GM12878 (cell line): ENCODE measurements at regions not wholly inside any gene's neighbourhood (a gene's known extent, or its start where the extent isn't known, plus 50 kb on each side); places are given as distances from the start of the nearest gene placed in this dataset.

Source experiments
- ATAC-seq: fragments of 200-7000 bp; cut with Tn5 transposase; 3 replicates; pipeline ENCODE4 v1.9.1; 2020; ENCODE audit warnings: mild to moderate bottlenecking, moderate library complexity
- BruUV-seq: library from RNA; stranded (reverse); fragments of 400-500 nt; replicated peaks from 2 replicates; lab custom pipeline; 2021; lab: Mats Ljungman, UMichigan
- CTCF ChIA-PET: fragments of 300-600 bp; sonication (Branson Sonifier 250); formaldehyde crosslinking; extraction: SDS; loops from one replicate; lab custom pipeline; 2021; ENCODE audit warnings: inconsistent platforms; lab: Yijun Ruan, JAX
- POLR2A ChIA-PET: fragments of 350-600 bp; formaldehyde crosslinking; extraction: SDS; loops from one replicate; lab custom pipeline; 2021; ENCODE audit warnings: inconsistent platforms; lab: Charles Lee
- RAD21 ChIA-PET: fragments of 300-600 bp; sonication (Branson Sonifier 250); formaldehyde crosslinking; loops from one replicate; lab custom pipeline; 2023; ENCODE audit warnings: antibody characterized with exemption; ENCODE audit not compliant: unreplicated experiment; lab: Charles Lee
- SMC1A ChIA-PET: fragments of 300-600 bp; sonication (Branson Sonifier 250); formaldehyde crosslinking; loops from one replicate; lab custom pipeline; 2023; ENCODE audit not compliant: unreplicated experiment, uncharacterized antibody; lab: Charles Lee
- DNase-seq: peaks from one replicate; pipeline ENCODE4 v3.0.0-alpha.2; 2011; ENCODE audit warnings: low read depth, low spot score
- FAIRE-seq: peaks from 3 replicates; lab custom pipeline; 2011; peaks lifted over from hg19 to GRCh38; lab: Jason Lieb, UNC
- H2AFZ ChIP-seq: 2 replicates; pipeline ENCODE4 v1.6.0; 2011; ENCODE audit warnings: low read depth, low read length, control low read depth; ENCODE audit not compliant: control insufficient read depth
- H3K27ac ChIP-seq: 2 replicates; pipeline ENCODE4 v1.5.1; 2011; ENCODE audit warnings: control low read depth; ENCODE audit not compliant: control insufficient read depth, insufficient read depth
- H3K27me3 ChIP-seq, 2 experiments: replicated peaks in 1 of 2; 2 replicates each; pipeline versions ENCODE4 v1.6.0 to v1.6.1; 2011; ENCODE audit warnings: low read length in 1 of 2; ENCODE audit not compliant: control insufficient read depth in 2 of 2, insufficient read depth in 2 of 2
- H3K36me3 ChIP-seq, 2 experiments: 2 replicates each; pipeline ENCODE4 v1.5.1; 2011; ENCODE audit warnings: low read length in 1 of 2; ENCODE audit not compliant: control insufficient read depth in 2 of 2, insufficient read depth in 2 of 2
- H3K4me1 ChIP-seq: 2 replicates; pipeline ENCODE4 v1.6.1; 2011; ENCODE audit warnings: mild to moderate bottlenecking, low read length, moderate library complexity, mixed read lengths; ENCODE audit not compliant: control insufficient read depth, insufficient read depth
- H3K4me2 ChIP-seq: 2 replicates; pipeline ENCODE4 v1.6.0; 2011; ENCODE audit warnings: control low read depth; ENCODE audit not compliant: control insufficient read depth, insufficient read depth
- H3K4me3 ChIP-seq: fragments of 200-600 bp; sonication (generic); 2 replicates; pipeline ENCODE4 v1.5.1; 2016
- H3K79me2 ChIP-seq: 2 replicates; pipeline ENCODE4 v1.6.0; 2011; ENCODE audit warnings: low read length; ENCODE audit not compliant: control insufficient read depth, insufficient read depth
- H3K9ac ChIP-seq: 2 replicates; pipeline ENCODE4 v1.8.0; 2011; ENCODE audit warnings: low read length, control low read depth, mixed read lengths; ENCODE audit not compliant: control insufficient read depth, insufficient read depth
- H3K9me3 ChIP-seq: replicated peaks from 3 replicates; pipeline ENCODE4 v1.5.1; 2011; ENCODE audit warnings: mild to moderate bottlenecking, low read length; ENCODE audit not compliant: control insufficient read depth, insufficient read depth
- H4K20me1 ChIP-seq: 2 replicates; pipeline ENCODE4 v1.6.0; 2011; ENCODE audit not compliant: control insufficient read depth, insufficient read depth
- EED ChIP-seq: sonication (generic); IDR thresholded peaks from 2 replicates; pipeline ENCODE4 v1.6.1; 2016; ENCODE audit warnings: antibody characterized with exemption, low read depth
- HDAC2 ChIP-seq: fragments of 200-600 bp; sonication (generic); IDR thresholded peaks from 2 replicates; pipeline ENCODE4 v1.6.1; 2017
- PAX5 ChIP-seq: IDR thresholded peaks from 2 replicates; pipeline ENCODE4 v1.6.1; 2011; ENCODE audit warnings: low read depth, low read length, borderline replicate concordance
- SP1 ChIP-seq: IDR thresholded peaks from one replicate; pipeline ENCODE4 v1.6.1; 2011; ENCODE audit warnings: low read depth, low read length
- WGBS: methylation state at CpG from one replicate; pipeline ENCODE4 v1.1.6; 2016; ENCODE audit warnings: low lambda C conversion rate; ENCODE audit not compliant: insufficient replicate concordance, insufficient coverage; ENCODE audit errors: missing lambda C conversion rate; 5-methylcytosine and 5-hydroxymethylcytosine counted together
- in situ Hi-C: fragments of 300-500 bp; cut with MboI; formaldehyde crosslinking; loops from 9 replicates; pipeline ENCODE4 v1.14.3; 2018; ENCODE audit warnings: mixed read lengths
- intact Hi-C: fragments of 100-400 bp; cut with micrococcal nuclease; formaldehyde crosslinking; loops from one replicate; pipeline ENCODE4 v1.14.2; 2022; ENCODE audit not compliant: unreplicated experiment
- TF ChIP-seq, protein P1 (sequence below): fragments of 450-650 bp; IDR thresholded peaks from 2 replicates; pipeline ENCODE4 v1.6.1; 2017; ENCODE audit warnings: mild to moderate bottlenecking
- TF ChIP-seq, protein P2 (sequence below): fragments of 450-650 bp; conservative IDR thresholded peaks from 2 replicates; pipeline ENCODE4 v1.6.1; 2017; ENCODE audit warnings: mild to moderate bottlenecking, moderate library complexity

DNA sequence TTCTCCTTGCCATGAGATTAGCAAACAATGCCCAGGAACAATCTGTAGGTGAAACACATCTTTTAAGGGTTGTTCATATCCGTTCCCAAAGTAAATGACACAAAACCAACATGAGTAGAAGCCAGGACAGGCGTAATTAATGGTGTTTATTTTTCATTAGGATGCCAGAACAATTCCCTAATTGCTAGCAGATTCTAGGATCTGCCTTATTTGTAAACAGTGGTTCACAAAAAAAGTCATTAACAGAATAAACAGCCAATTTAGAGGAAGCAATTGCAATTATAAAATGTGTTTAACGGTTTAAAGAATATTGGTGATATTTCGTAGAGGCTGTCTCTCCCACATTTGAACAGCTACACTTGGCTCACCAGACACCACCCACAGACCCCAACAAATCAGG, 250.6 kb upstream of the GPR26 start:
- Histone ChIP-seq H3K27me3 (no peaks in the 10 kb centered on the region), H3K27ac (no peak overlapping the region), H4K20me1 (no peaks in the 10 kb centered on the region), H3K79me2 (no peaks in the 10 kb centered on the region), H3K9ac (no peak overlapping the region), H3K36me3 (no peaks in the 10 kb centered on the region), H2AFZ (no peak overlapping the region), H3K4me2 (no peak overlapping the region), H3K4me1 (no peaks in the 10 kb centered on the region), H3K9me3 (peaks cover 6% of the 10 kb centered on the region; the same call in 2 of the 3 replicates), H3K4me3 (no peak overlapping the region)
- BruUV-seq: no TSS peak
- ATAC-seq (no peak), FAIRE-seq (no peak), DNase-seq (no peak)
- in situ Hi-C loops: no loop called here
- RAD21 ChIA-PET: interaction anchor here (1.8 kb wide), 1 partner anchor 14 kb away, joined by 3 read pairs; no protein-coding TSS in a partner anchor
- 80% methylated on average over 4 of the region's 4 CpGs for WGBS
- SMC1A ChIA-PET: interaction anchor here (1.2 to 1.5 kb wide), 5 partner anchors 8 to 187 kb away, joined by 3 to 4 read pairs (median 3); no protein-coding TSS in a partner anchor
- CTCF ChIA-PET: interaction anchor here (1.0 kb wide), 1 partner anchor 34 kb away, joined by 3 read pairs; no protein-coding TSS in a partner anchor
- intact Hi-C loops: no loop called here
- TF ChIP-seq SP1: no peak
- TF ChIP-seq EED: no peak
- TF ChIP-seq HDAC2: no peak
- TF ChIP-seq, protein P1, sequence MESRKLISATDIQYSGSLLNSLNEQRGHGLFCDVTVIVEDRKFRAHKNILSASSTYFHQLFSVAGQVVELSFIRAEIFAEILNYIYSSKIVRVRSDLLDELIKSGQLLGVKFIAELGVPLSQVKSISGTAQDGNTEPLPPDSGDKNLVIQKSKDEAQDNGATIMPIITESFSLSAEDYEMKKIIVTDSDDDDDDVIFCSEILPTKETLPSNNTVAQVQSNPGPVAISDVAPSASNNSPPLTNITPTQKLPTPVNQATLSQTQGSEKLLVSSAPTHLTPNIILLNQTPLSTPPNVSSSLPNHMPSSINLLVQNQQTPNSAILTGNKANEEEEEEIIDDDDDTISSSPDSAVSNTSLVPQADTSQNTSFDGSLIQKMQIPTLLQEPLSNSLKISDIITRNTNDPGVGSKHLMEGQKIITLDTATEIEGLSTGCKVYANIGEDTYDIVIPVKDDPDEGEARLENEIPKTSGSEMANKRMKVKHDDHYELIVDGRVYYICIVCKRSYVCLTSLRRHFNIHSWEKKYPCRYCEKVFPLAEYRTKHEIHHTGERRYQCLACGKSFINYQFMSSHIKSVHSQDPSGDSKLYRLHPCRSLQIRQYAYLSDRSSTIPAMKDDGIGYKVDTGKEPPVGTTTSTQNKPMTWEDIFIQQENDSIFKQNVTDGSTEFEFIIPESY: no peak
- TF ChIP-seq PAX5: no peak
- TF ChIP-seq, protein P2, sequence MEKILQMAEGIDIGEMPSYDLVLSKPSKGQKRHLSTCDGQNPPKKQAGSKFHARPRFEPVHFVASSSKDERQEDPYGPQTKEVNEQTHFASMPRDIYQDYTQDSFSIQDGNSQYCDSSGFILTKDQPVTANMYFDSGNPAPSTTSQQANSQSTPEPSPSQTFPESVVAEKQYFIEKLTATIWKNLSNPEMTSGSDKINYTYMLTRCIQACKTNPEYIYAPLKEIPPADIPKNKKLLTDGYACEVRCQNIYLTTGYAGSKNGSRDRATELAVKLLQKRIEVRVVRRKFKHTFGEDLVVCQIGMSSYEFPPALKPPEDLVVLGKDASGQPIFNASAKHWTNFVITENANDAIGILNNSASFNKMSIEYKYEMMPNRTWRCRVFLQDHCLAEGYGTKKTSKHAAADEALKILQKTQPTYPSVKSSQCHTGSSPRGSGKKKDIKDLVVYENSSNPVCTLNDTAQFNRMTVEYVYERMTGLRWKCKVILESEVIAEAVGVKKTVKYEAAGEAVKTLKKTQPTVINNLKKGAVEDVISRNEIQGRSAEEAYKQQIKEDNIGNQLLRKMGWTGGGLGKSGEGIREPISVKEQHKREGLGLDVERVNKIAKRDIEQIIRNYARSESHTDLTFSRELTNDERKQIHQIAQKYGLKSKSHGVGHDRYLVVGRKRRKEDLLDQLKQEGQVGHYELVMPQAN: no peak
- POLR2A ChIA-PET: no interaction called here
